Amygdala (tissue), 56 donors: ENCODE measurements at regions not wholly inside any gene's neighbourhood (a gene's known extent, or its start where the extent isn't known, plus 50 kb on each side); places are given as distances from the start of the nearest gene placed in this dataset.

Experiments
- DNase-seq, 56 donors: peaks; one replicate each; lab custom pipeline; 2025; lab: John Stamatoyannopoulos, UW

- DNase-seq: no peak
Observed at GRCh38 chr12:125907351-125907750, 842.1 kb downstream of the AACS start.

DNA sequence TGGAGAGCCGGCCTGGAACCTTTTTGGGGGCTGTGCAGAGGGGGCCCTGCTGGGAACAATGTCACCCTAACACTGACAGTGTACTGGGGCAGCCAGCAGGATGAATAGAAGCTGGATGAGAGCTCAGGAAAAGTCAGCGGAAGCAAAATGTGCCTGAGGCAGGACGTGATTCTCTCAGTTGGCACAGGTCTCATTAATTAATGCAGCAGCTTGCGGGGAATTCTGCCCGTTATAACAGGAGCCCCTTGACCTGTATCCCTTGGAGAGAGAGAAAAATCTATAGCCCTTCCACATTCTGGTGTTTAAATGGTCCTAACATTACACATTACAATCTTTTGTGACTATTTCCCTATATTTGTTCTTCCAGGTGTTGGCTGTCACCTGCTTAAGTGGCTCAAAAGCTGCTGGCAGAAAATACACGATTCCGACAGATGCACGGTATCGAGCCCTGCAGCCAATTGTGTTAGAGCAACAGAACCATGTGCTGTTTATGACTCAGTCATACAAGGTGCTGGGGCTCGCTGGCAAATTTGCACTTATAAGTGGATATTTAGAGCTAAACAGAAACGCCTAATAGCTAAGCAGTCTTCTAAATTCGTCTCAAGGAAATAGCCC, 854.7 kb downstream of the AACS start:
- DNase-seq: no peak

- DNase-seq: no peak
Observed at GRCh38 chr12:125922330-125922729, 857.1 kb downstream of the AACS start.

- no peak for DNase-seq
Observed at GRCh38 chr12:125936502-125936901, 871.3 kb downstream of the AACS start.

- DNase-seq: no peak
Observed at GRCh38 chr12:125944446-125944845, 879.2 kb downstream of the AACS start.

- no peak for DNase-seq
Observed at GRCh38 chr12:125949471-125949870, 884.2 kb downstream of the AACS start.

GRCh38 chr12:125954362-125954761, 889.1 kb downstream of the AACS start:
- DNase-seq: no peak

- no peak for DNase-seq
Observed at GRCh38 chr12:125956186-125956585, 891.0 kb downstream of the AACS start.

DNA sequence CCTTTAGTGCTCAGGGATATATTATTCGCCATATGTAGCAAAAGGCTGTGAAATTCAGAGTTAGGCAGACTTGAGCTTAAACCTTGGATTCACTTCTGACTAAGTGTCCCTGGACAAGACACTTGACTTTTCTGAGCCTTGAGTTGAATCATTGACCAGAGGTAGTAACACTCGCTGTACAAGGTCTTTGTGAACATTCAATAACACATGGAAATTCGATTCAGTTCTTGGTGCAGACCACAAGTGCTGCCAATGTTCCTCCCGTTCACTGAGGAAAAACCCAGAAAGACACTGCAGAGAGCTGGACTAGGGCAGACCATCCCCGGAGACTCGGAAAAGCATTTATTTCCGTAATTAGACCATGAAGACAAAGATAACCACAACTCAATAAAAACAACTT, 901.4 kb downstream of the AACS start:
- DNase-seq: no peak

GRCh38 chr12:125968413-125968812, 903.2 kb downstream of the AACS start:
- DNase-seq: no peak

DNA sequence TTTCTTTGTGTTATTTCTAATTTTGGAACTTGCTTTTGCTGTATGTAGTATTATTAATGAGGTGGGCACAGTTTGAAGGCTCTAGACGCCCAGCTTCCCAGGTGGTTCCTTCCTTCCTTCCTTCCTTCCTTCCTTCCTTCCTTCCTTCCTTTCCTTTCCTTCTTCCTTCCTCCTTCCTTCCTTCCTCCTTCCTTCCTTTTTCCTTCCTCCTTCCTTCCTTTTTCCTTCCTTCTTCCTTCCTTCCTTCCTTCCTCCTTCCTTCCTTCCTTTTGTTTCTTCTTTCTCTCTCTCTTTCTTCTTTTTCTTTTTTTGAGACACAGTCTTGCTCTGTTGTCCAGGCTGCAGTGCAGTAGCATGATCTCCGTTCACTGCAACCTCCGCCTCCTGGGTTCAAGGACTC, 906.7 kb downstream of the AACS start:
- DNase-seq: no peak

GRCh38 chr12:125978286-125978685, 913.1 kb downstream of the AACS start:
- no peak for DNase-seq

GRCh38 chr12:125981610-125982253, 916.5 kb downstream of the AACS start:
- DNase-seq: no peak

- peak in 21 of 56 donors; percentile 1 to 61 (median 21) for DNase-seq
Observed at GRCh38 chr12:125983094-125983783, 918.0 kb downstream of the AACS start.

DNA sequence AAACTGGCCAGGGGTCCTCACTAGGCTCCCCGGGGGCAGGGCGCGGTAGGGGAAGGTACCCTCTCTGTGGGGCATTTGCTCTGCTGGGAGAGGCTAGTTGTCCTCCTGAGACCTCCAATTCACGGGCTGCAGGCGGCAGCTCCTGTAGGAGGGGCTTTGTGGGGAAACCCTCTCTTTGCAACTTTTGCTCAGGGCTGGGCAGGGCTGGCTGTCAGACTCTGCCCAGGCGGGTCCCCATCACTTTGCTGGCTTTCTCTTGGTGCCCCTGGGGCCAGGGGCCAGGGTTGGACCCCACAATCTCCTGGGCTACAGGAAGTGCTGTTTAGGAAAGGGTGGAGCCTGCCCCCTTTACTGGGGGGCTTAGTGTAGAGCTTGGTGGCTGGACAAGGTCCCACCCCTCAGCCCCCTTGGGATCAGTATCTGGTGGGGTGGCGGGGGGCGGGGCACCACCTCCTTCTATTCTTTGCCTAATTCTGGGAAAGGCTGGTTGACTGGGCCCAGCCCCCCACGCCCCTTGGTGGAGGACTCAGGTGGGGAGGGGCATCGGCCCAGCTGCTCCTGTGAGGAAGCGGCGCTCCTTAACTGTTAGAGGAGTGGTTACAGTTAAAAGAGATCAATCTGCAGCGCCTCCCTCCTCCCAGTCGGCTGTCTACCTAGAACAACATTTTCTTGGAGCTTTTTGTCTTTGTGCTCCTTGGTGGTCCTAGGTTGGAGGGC, 918.7 kb downstream of the AACS start:
- peak in 3 of 56 donors; percentile 3 to 21 (median 14) for DNase-seq

GRCh38 chr12:125988545-125988944, 923.3 kb downstream of the AACS start:
- no peak for DNase-seq

GRCh38 chr12:125989696-125990095, 924.5 kb downstream of the AACS start:
- DNase-seq: no peak

GRCh38 chr12:125996443-125996842, 931.2 kb downstream of the AACS start:
- no peak for DNase-seq

- DNase-seq: peak in 11 of 56 donors; percentile 0 to 43 (median 22)
Observed at GRCh38 chr12:125999628-126000027, 934.4 kb downstream of the AACS start.

- DNase-seq: no peak
Observed at GRCh38 chr12:126019385-126019784, 954.1 kb downstream of the AACS start.

- DNase-seq: no peak
Observed at GRCh38 chr12:126021675-126022074, 956.4 kb downstream of the AACS start.
